Right lobe of liver (tissue), 4 donors: ENCODE measurements at regions not wholly inside any gene's neighbourhood (a gene's known extent, or its start where the extent isn't known, plus 50 kb on each side); places are given as distances from the start of the nearest gene placed in this dataset.

Source experiments
- POLR2A ChIP-seq: fragments of 450-650 bp; IDR thresholded peaks from one replicate; pipeline ENCODE4 v1.6.1; 2017; ENCODE audit warnings: antibody characterized with exemption, mild to moderate bottlenecking
- TF ChIP-seq, protein P1 (sequence below), 4 donors: fragments of 200-600 bp in 3 of 4; fragments of 450-650 bp in 1 of 4; IDR thresholded peaks; one replicate each; pipeline versions ENCODE4 v1.5.1 to v1.8.0; 2016 to 2022; ENCODE audit warnings: antibody characterized with exemption in 4 of 4, mild to moderate bottlenecking in 2 of 4
- donor health status: DM: no; HTN: no; CAD: no.
- donor health status: DM: no; HTN: no; CAD: no.
- donor health status: DM: no; HTN: yes; CAD: no.

GRCh38 chr13:87524775-87525174 lies 146.4 kb upstream of the SLITRK5 start:
- no peak for TF ChIP-seq POLR2A
- TF ChIP-seq, protein P1, sequence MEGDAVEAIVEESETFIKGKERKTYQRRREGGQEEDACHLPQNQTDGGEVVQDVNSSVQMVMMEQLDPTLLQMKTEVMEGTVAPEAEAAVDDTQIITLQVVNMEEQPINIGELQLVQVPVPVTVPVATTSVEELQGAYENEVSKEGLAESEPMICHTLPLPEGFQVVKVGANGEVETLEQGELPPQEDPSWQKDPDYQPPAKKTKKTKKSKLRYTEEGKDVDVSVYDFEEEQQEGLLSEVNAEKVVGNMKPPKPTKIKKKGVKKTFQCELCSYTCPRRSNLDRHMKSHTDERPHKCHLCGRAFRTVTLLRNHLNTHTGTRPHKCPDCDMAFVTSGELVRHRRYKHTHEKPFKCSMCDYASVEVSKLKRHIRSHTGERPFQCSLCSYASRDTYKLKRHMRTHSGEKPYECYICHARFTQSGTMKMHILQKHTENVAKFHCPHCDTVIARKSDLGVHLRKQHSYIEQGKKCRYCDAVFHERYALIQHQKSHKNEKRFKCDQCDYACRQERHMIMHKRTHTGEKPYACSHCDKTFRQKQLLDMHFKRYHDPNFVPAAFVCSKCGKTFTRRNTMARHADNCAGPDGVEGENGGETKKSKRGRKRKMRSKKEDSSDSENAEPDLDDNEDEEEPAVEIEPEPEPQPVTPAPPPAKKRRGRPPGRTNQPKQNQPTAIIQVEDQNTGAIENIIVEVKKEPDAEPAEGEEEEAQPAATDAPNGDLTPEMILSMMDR (IDR thresholded peaks at IDR 0.05), result no peak
